ENCODE measurements at regions not wholly inside any gene's neighbourhood (a gene's known extent, or its start where the extent isn't known, plus 50 kb on each side); places are given as distances from the start of the nearest gene placed in this dataset.
"Not testable (repeated sequence)": the region's sequence is repeated elsewhere in the genome, so short reads cannot be mapped to it uniquely, and the experiment has no call there.

DNA sequence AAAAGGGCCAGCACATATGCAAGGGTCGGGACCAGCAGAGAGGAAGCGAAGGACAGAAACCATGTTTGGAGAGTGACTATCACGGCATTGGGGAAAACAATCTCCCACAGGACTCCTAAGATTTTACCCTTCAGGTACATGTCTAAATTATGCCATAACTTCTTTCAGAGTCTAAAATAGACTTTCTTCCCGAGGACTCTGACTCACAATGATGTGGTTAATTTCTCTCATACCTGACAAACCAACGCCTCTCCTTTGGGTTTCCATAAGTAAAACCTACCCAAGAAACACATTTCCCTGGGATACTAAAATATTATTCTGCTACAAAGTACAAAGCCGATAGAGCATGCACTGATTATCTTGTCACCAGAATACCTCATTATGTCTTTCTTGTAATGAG lies 127.8 kb upstream of the NETO1 start:
- Mint-ChIP-seq H3K36me3 (ENCODE audit: low read depth) (no peaks in the 10 kb centered on the region), H3K27ac (ENCODE audit: unreplicated experiment) (no peak overlapping the region), H3K4me3 (ENCODE audit: unreplicated experiment) (no peak overlapping the region), H3K9me3 (ENCODE audit: low read depth) (peaks cover 2% of the 10 kb centered on the region), H3K27me3 (ENCODE audit: low read depth) (no peaks in the 10 kb centered on the region), H3K4me1 (ENCODE audit: low read depth) (no peaks in the 10 kb centered on the region)
- DNase-seq (ENCODE audit: low spot score) = no peak
- TF ChIP-seq, protein P1, sequence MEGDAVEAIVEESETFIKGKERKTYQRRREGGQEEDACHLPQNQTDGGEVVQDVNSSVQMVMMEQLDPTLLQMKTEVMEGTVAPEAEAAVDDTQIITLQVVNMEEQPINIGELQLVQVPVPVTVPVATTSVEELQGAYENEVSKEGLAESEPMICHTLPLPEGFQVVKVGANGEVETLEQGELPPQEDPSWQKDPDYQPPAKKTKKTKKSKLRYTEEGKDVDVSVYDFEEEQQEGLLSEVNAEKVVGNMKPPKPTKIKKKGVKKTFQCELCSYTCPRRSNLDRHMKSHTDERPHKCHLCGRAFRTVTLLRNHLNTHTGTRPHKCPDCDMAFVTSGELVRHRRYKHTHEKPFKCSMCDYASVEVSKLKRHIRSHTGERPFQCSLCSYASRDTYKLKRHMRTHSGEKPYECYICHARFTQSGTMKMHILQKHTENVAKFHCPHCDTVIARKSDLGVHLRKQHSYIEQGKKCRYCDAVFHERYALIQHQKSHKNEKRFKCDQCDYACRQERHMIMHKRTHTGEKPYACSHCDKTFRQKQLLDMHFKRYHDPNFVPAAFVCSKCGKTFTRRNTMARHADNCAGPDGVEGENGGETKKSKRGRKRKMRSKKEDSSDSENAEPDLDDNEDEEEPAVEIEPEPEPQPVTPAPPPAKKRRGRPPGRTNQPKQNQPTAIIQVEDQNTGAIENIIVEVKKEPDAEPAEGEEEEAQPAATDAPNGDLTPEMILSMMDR (IDR thresholded peaks at IDR 0.05) = no peak

- Mint-ChIP-seq H3K27me3 (ENCODE audit: low read depth) (no peaks in the 10 kb centered on the region), H3K9me3 (ENCODE audit: low read depth) (peaks cover 6% of the 10 kb centered on the region), H3K4me1 (ENCODE audit: low read depth) (no peaks in the 10 kb centered on the region), H3K4me3 (ENCODE audit: unreplicated experiment) (no peak overlapping the region), H3K27ac (ENCODE audit: unreplicated experiment) (no peak overlapping the region), H3K36me3 (ENCODE audit: low read depth) (no peaks in the 10 kb centered on the region)
- no peak for DNase-seq (ENCODE audit: low spot score)
- TF ChIP-seq, protein P1 (IDR thresholded peaks at IDR 0.05) = no peak
Measured at GRCh38 chr18:72993250-72993649, 125.5 kb upstream of the NETO1 start.

DNA sequence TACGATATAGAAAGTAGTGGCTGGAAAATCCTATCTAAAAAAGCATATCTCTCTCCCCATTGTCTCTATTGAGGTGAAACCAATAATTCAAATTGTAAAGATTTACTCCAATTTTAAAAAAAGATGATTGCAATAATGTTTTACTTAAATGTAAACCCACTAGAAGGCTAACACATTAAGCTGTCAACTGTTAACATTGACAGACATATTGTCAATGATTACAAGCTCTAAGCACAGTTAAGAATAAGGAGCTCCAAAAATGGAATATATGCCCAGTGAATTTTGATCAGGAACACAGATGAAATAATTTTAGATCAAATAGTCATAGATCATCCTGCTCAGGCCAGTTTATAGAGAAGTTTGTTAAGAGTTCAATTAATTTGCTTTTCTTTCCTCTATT lies 123.6 kb upstream of the NETO1 start:
- DNase-seq (ENCODE audit: low spot score) = no peak
- H3K9me3 Mint-ChIP-seq (ENCODE audit: low read depth) = peaks cover 6% of the 10 kb centered on the region
- H3K4me1 Mint-ChIP-seq (ENCODE audit: low read depth) = no peaks in the 10 kb centered on the region
- no peaks in the 10 kb centered on the region for H3K27me3 Mint-ChIP-seq (ENCODE audit: low read depth)
- no peak overlapping the region for H3K4me3 Mint-ChIP-seq (ENCODE audit: unreplicated experiment)
- H3K36me3 Mint-ChIP-seq (ENCODE audit: low read depth) = no peaks in the 10 kb centered on the region
- no peak overlapping the region for H3K27ac Mint-ChIP-seq (ENCODE audit: unreplicated experiment)
- TF ChIP-seq, protein P1 (IDR thresholded peaks at IDR 0.05) = no peak

DNA sequence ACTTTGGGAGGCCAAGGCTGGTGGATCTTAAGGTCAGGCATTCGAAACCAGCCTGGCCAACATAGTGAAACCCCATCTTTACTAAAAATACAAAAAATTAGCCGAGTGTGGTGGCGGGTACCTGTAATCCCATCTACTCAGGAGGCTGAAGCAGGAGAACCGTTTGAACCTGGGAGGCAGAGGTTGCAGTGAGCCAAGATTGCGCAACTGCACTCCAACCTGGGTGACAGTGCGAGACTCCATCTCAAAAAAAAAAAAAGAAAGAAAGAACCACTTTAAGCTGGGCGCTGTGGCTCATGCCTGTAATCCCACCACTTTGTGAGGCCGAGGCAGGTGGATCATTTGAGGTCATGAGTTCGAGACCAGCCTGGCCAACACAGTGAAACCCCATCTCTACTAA lies 119.8 kb upstream of the NETO1 start:
- not testable (repeated sequence) for H3K4me3 Mint-ChIP-seq (ENCODE audit: unreplicated experiment); H3K27ac Mint-ChIP-seq (ENCODE audit: unreplicated experiment); H3K27me3 Mint-ChIP-seq (ENCODE audit: low read depth); DNase-seq (ENCODE audit: low spot score); H3K4me1 Mint-ChIP-seq (ENCODE audit: low read depth); H3K36me3 Mint-ChIP-seq (ENCODE audit: low read depth)
- peaks cover 29% of the 10 kb centered on the region for H3K9me3 Mint-ChIP-seq (ENCODE audit: low read depth)

GRCh38 chr18:72986103-72986502 lies 118.3 kb upstream of the NETO1 start:
- no peak overlapping the region for H3K4me3 Mint-ChIP-seq (ENCODE audit: unreplicated experiment)
- H3K4me1 Mint-ChIP-seq (ENCODE audit: low read depth) = no peaks in the 10 kb centered on the region
- H3K27me3 Mint-ChIP-seq (ENCODE audit: low read depth) = no peaks in the 10 kb centered on the region
- H3K9me3 Mint-ChIP-seq (ENCODE audit: low read depth) = peaks cover 32% of the 10 kb centered on the region
- TF ChIP-seq, protein P1 (IDR thresholded peaks at IDR 0.05) = no peak
- no peaks in the 10 kb centered on the region for H3K36me3 Mint-ChIP-seq (ENCODE audit: low read depth)
- no peak overlapping the region for H3K27ac Mint-ChIP-seq (ENCODE audit: unreplicated experiment)
- no peak for DNase-seq (ENCODE audit: low spot score)

DNA sequence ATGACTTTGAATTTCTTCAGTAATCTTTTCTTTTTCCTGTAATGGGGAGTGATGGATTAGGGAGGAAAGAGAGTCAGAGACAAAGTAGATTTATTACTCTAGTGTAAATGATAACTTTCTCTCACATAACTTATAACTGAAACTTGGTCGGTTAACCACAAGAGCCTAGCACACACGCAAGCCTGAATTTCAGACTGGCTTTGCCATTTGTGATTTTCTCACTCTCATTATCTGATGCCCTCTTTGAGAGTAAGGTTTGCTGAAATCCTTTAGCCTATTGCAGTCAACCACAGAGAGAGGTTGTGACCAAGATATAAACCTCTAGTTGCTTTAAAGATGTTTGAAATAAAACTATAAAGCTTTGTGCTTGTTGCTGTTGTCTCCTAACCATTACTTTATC lies 117.9 kb upstream of the NETO1 start:
- DNase-seq (ENCODE audit: low spot score) = no peak
- TF ChIP-seq, protein P1 (IDR thresholded peaks at IDR 0.05) = no peak
- no peaks in the 10 kb centered on the region for H3K36me3 Mint-ChIP-seq (ENCODE audit: low read depth)
- no peak overlapping the region for H3K4me3 Mint-ChIP-seq (ENCODE audit: unreplicated experiment)
- no peak overlapping the region for H3K27ac Mint-ChIP-seq (ENCODE audit: unreplicated experiment)
- H3K4me1 Mint-ChIP-seq (ENCODE audit: low read depth) = no peaks in the 10 kb centered on the region
- H3K27me3 Mint-ChIP-seq (ENCODE audit: low read depth) = no peaks in the 10 kb centered on the region
- peaks cover 32% of the 10 kb centered on the region for H3K9me3 Mint-ChIP-seq (ENCODE audit: low read depth)
